ENCODE measurements at regions not wholly inside any gene's neighbourhood (a gene's known extent, or its start where the extent isn't known, plus 50 kb on each side); places are given as distances from the start of the nearest gene placed in this dataset.

DNA sequence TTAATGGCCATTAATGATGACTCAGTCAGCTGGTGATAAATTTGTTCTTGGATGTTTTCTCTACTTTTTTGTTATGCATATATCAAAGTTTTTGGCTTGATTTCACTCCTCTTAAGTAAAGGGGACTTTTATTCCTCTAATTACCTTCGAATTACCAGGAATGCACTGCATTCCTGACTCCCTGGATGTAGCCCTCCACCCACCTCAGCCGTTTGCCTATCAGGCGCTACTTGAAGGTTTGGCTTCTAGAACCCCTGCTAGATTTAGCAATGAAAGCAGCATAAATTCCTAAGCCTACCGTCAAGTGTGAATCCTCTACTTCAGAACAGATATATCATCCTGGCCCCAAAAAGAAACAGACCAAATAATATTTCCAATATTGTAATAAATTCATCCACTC is 387.8 kb upstream of the ADGRL2 start:
- H3K4me1 ChIP-seq (ENCODE audit: control insufficient read depth in 1 of 2, low read depth in 2 of 2): peaks cover 3 to 48% of the 10 kb centered on the region in 2 donors
- no peaks in the 10 kb centered on the region for H3K36me3 ChIP-seq
- ATAC-seq (ENCODE audit: insufficient number of reproducible peaks, low FRiP score, low read depth) (no peak), DNase-seq (ENCODE audit: low spot score) (no peak)
- TF ChIP-seq, protein P1, sequence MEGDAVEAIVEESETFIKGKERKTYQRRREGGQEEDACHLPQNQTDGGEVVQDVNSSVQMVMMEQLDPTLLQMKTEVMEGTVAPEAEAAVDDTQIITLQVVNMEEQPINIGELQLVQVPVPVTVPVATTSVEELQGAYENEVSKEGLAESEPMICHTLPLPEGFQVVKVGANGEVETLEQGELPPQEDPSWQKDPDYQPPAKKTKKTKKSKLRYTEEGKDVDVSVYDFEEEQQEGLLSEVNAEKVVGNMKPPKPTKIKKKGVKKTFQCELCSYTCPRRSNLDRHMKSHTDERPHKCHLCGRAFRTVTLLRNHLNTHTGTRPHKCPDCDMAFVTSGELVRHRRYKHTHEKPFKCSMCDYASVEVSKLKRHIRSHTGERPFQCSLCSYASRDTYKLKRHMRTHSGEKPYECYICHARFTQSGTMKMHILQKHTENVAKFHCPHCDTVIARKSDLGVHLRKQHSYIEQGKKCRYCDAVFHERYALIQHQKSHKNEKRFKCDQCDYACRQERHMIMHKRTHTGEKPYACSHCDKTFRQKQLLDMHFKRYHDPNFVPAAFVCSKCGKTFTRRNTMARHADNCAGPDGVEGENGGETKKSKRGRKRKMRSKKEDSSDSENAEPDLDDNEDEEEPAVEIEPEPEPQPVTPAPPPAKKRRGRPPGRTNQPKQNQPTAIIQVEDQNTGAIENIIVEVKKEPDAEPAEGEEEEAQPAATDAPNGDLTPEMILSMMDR (IDR thresholded peaks at IDR 0.05): no peak
- H3K27ac ChIP-seq: no peak overlapping the region
- no peak overlapping the region for H3K4me3 ChIP-seq
- H3K9me3 ChIP-seq: no peaks in the 10 kb centered on the region
- H3K27me3 ChIP-seq (replicated peaks; ENCODE audit: insufficient read depth): no peaks in the 10 kb centered on the region

DNA sequence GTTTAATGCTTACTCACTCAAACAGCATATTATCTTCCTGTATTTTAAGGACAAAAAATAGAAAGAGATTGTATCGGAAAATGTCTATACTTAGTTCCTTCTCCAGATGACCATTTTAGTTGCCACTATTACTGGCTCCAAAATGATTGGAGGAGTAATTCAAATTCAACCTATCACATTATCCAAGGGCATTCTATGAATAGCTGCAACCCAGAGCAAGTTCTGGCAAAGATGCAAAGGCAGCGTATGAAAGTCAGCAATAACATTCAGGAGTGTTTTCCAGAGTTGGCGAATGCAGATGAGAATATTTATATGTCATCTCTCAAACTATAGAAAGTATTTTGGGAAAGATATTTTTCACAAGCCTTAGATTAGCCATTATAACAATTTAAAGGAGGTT is 389.8 kb upstream of the ADGRL2 start:
- no peak for DNase-seq (ENCODE audit: low spot score)
- H3K4me3 ChIP-seq: no peak overlapping the region
- H3K27me3 ChIP-seq (replicated peaks; ENCODE audit: insufficient read depth): no peaks in the 10 kb centered on the region
- no peaks in the 10 kb centered on the region for H3K9me3 ChIP-seq
- H3K4me1 ChIP-seq (ENCODE audit: control insufficient read depth in 1 of 2, low read depth in 2 of 2): peaks cover 7 to 69% of the 10 kb centered on the region in 2 donors
- ATAC-seq (ENCODE audit: insufficient number of reproducible peaks, low FRiP score, low read depth): no peak
- H3K27ac ChIP-seq: no peak overlapping the region
- TF ChIP-seq, protein P1 (IDR thresholded peaks at IDR 0.05): no peak
- no peaks in the 10 kb centered on the region for H3K36me3 ChIP-seq

DNA sequence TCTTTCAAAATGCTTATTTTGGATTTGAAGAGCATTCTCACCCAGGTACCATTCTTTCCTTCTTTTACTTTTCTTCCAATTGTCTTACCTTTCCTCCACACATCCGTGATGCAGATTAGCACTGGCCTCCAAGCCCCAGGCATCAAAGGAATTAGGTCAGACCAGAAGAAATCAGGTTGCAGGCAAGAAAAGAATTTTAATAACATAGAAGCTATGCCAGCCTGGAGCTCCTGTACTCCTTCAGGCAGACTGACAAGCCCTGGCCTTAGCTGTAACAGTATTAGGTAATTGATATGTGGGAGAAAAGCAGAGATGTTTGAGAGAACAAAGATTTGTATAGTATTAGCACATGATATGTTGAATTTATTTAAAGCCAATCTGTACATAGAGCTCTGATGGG is 390.4 kb upstream of the ADGRL2 start:
- ATAC-seq (ENCODE audit: insufficient number of reproducible peaks, low FRiP score, low read depth) (no peak), DNase-seq (ENCODE audit: low spot score) (no peak)
- Histone ChIP-seq H3K36me3 (no peaks in the 10 kb centered on the region), H3K27ac (no peak overlapping the region), H3K4me1 (ENCODE audit: control insufficient read depth in 1 of 2, low read depth in 2 of 2) (peaks cover 7 to 70% of the 10 kb centered on the region in 2 donors), H3K4me3 (no peak overlapping the region), H3K9me3 (no peaks in the 10 kb centered on the region), H3K27me3 (replicated peaks; ENCODE audit: insufficient read depth) (no peaks in the 10 kb centered on the region)
- TF ChIP-seq, protein P1 (IDR thresholded peaks at IDR 0.05): no peak

DNA sequence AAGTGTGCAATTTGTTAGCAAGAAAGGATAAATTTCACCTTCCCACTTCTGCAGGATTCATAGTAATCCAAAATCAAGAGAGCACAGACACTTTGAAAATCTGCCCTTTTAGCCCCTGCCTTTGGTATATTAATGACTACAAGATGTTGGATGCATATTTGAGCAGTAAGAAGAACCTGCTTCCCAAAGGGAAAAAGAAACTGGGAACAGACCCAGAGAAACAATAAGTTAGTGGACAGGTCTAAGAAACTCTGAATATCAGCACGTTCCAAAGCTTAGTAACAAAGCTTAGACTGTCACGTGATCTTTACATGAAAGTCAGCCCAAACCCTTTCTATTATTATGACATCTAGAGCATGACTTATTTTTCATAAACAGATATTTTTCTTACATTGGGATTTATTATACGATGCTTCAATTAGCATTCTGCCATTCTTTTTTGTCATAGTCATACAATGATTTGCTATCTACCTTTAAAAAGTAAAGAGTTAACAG is 390.9 kb upstream of the ADGRL2 start:
- no peaks in the 10 kb centered on the region for H3K36me3 ChIP-seq
- no peaks in the 10 kb centered on the region for H3K9me3 ChIP-seq
- ATAC-seq (ENCODE audit: insufficient number of reproducible peaks, low FRiP score, low read depth) (no peak), DNase-seq (ENCODE audit: low spot score) (no peak)
- no peaks in the 10 kb centered on the region for H3K27me3 ChIP-seq (replicated peaks; ENCODE audit: insufficient read depth)
- no peak overlapping the region for H3K27ac ChIP-seq
- H3K4me1 ChIP-seq (ENCODE audit: control insufficient read depth in 1 of 2, low read depth in 2 of 2): peaks cover 7 to 70% of the 10 kb centered on the region in 2 donors
- H3K4me3 ChIP-seq: no peak overlapping the region
- TF ChIP-seq, protein P1 (IDR thresholded peaks at IDR 0.05): no peak

DNA sequence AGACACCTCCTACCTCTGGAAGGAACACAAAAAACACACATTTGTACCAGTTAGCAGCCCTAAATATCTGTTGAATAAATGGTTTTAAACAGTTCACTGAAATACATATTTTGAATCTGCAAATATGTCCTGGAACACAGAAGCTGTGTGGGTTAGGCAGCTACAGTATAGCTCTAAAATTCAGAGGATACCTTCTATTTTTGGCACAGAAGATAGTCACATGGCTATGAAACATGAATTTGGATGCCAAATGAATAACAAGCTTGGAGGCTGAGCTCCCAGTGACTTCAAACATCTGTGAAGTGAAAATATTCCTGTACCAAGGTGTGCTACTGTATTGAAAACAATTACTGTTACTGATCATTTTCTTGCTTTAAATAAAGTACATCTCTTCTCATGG is 391.5 kb upstream of the ADGRL2 start:
- TF ChIP-seq, protein P1 (IDR thresholded peaks at IDR 0.05): no peak
- Histone ChIP-seq H3K9me3 (no peaks in the 10 kb centered on the region), H3K27me3 (replicated peaks; ENCODE audit: insufficient read depth) (no peaks in the 10 kb centered on the region), H3K4me1 (ENCODE audit: control insufficient read depth in 1 of 2, low read depth in 2 of 2) (peaks cover 7 to 66% of the 10 kb centered on the region in 2 donors), H3K4me3 (no peak overlapping the region), H3K27ac (no peak overlapping the region), H3K36me3 (no peaks in the 10 kb centered on the region)
- DNase-seq (ENCODE audit: low spot score): no peak
- no peak for ATAC-seq (ENCODE audit: insufficient number of reproducible peaks, low FRiP score, low read depth)
